HG03196 (cell line): ENCODE measurements at regions not wholly inside any gene's neighbourhood (a gene's known extent, or its start where the extent isn't known, plus 50 kb on each side); places are given as distances from the start of the nearest gene placed in this dataset.

ENCODE experiments used
- ATAC-seq: cut with Tn5 transposase; IDR thresholded peaks from one replicate; pipeline ENCODE4 v1.9.1; 2021; ENCODE audit not compliant: unreplicated experiment

- ATAC-seq: no peak
These were observed 196.9 kb upstream of the LRFN5 start for GRCh38 chr14:41409806-41410205.

- no peak for ATAC-seq
These were observed 202.6 kb upstream of the LRFN5 start for GRCh38 chr14:41404126-41404525.

- no peak for ATAC-seq
These were observed 203.3 kb upstream of the LRFN5 start for GRCh38 chr14:41403360-41403759.

DNA sequence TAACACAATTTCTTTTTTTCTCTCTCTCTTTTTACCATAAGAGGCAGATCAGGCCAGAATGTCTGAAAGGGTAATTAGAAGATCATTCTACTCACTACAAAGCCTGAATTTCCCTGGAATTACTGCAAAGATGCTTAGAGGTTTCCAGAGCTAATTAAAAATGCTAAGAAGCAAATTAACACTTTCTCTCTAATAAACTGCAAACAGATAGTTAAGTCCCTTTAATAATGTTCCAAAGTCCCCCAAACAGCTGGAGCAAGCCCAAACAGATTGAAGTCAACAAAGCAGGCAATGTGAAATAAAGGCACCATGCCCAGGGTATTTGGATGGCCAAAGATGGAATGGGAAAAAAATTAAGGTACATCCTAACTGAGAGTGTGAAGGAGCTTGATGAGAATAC is 208.8 kb upstream of the LRFN5 start:
- no peak for ATAC-seq

DNA sequence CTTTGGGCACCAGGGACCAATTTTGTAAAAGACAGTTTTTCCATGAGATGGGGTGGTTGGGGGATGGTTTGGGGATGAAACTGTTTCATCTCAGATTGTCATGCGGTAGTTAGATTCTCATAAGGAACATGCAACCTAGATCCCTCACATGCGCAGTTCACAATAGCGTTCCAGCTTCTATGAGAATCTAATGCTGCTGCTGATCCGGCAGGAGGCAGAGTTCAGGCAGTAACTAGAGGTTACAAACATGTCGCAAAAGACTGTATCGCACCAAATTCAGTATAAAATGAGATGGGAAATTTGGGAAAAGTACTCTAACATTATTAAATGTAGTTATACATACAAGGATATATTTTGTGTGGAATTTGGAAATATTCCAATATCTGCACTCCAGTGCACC is 213.2 kb upstream of the LRFN5 start:
- no peak for ATAC-seq

DNA sequence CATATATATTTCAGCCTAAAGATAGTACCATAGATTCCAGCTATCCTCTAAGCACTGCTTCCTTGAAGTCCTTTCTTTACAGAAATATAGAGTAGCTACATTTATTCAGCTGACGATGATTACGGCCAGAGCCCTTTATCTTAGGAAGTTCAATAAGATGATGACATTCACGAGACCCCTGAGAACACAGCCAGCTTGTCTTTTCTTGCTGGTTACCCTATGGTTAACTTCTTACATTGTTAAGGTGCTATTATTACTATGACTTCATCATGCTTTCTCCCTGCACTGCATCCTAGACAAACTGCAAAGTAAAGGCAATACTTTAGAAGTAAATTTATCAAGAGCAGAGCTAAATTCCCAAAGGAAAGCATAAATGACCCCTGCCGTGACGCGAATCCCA is 214.4 kb upstream of the LRFN5 start:
- ATAC-seq: no peak

DNA sequence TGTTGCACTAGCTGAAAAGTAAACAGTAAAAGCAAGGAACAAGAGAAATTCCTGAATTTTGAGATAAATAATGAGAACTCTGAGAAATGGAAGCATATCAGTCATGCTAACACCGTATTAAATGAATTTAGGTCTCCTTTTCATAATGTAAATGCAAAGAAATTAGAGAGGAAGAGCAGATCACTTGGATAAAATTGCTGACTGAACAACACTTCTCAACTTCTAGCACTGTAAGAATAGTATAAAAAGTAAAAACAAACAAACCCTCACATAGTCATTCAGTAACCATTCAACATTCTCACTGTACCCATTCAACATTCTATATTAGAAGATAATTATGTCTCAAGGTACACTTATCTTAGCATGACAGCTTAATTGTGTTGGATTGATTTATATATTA is 217.3 kb upstream of the LRFN5 start:
- ATAC-seq: no peak

DNA sequence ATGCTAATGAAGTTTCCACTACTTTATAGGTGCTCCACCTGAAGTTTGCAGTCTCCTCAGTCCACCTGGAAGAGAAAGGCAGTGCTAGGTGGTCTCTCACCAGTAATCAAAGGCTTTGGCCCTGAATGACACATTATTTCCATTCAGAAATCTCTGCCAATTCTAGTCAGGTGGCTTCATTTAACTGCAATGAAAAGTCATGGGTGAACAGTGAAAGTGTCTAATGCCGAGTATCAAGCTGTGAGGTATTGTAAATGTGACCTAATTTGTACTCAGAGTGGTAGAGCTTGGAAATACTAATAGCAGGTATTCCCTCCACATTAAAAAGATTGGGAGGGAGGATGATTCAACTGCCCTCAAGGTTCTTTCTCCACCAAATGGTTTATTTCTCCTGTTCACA is 220.9 kb upstream of the LRFN5 start:
- no peak for ATAC-seq

DNA sequence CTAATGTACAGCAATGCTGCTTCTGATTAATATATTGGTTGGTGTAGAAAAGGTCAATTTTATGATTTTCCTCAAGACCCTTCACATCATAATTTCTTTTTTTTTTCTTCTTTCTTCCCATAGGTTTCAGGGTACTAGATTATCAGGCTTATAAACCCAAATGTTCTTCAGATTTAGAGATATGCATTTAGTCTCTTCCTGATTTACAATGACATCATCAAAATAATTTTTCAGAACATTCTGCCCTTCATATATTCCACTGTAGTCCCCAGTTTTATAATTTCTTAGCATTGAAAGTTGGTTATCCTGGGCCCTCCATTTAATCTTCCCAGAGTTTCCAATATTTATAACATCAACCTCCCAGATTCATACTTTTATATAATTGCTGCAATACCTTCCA is 226.7 kb upstream of the LRFN5 start:
- ATAC-seq: no peak

GRCh38 chr14:41378526-41378925 is 228.2 kb upstream of the LRFN5 start:
- ATAC-seq: no peak

- no peak for ATAC-seq
These were observed 228.7 kb upstream of the LRFN5 start for GRCh38 chr14:41377932-41378331.

DNA sequence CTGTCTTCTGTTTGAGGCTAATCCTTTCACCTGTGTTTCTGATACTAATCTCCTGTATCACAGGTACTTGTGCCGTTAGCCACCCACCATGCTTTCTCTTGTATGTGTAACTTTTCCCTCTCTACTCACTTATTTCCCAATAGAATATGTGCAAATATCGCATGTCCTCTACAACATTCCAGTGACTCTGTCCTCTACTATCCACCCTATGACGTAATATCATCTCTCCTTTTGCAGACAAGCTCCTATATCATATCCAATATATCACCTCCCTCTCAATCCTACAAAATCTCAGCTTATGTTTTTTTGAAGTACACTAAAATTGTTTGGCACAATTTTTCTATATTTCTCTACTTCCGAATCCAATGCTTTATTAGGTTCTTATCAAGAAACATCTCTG is 232.6 kb upstream of the LRFN5 start:
- ATAC-seq: no peak

DNA sequence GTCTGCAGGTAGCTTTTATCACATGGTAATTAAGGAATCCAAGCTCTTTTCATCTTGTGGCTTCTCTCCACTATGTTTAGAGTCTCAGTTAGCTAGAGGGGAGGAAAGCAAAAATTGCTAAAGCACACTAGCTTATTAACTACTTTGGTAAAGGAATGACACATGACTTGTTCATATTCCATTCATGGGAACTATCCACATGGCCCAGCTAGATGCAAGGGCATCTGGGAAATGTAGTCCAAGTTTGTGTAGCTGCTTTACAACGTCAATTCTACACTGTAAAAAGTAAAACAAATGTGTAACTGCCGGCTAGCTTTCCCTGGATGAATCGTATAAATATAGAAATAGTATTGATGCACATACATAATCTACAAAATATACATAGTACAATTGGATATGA is 244.5 kb upstream of the LRFN5 start:
- no peak for ATAC-seq

- ATAC-seq: no peak
These were observed 246.6 kb upstream of the LRFN5 start for GRCh38 chr14:41360126-41360525.

DNA sequence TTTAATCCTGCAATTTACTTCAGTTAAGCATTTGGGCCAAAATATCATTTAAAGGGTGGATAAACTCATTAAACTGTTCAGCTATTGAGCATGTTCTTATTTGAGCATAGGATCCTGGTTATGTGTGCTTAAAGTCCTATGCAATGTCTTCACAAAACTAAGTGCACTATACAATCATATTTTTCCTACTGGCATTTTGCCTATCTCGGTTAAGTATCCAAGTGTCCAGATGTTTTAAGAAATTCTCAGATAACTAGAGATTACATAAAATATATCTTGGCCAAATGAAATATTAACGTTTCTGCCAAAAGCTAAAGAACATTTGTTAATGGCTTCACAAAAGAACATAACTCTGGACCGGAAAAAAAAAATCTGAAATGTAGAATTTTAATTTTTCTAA is 250.8 kb upstream of the LRFN5 start:
- no peak for ATAC-seq

DNA sequence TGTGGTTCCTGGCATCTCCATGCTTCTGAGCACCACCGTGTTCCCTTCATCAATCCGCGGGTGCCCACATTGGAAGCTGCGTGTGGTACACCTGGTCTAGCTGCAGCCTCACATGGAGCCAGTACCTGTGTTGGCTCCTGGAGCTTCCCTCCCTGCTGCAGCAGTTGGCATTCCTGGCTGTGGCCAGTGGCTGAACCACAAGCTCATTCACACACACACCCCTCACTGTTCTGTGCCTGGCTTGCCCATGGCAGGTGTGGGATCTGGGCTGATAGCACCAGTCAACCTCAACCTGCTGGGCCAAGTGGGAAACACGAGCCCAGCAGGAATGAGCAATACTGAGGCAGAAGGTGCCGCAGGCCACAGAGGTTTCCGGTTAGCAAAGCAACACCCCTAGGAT is 256.2 kb upstream of the LRFN5 start:
- ATAC-seq: no peak

DNA sequence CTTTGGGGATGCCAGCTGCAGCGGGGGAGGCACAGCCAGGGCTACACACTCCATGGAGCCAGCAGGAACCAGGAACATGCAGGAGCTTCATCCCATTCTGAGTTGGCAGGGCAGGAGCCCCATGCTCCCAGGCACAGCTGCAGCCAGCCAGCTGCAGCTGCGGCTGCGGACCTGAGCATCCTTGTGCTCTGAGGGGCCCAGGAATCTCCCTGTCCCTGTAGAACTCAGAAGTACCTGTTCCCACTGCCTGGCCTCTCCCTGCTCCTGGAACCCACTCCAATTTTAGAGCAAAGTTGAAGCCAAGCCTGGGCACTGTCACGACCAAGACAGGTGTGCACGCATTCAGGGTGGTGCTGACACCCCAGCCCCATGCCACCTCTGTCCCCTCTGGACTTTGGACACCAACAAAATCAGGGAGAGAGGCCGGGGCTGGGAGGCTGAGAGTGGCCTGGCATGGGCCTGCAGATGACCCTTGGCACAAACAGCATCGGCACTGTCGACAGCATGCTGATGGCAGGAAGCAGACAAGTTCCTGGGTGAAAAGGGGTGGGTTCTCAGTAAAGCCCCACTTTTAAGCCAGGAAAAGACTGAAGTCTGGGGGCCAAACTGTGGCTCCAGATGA is 257.3 kb upstream of the LRFN5 start:
- no peak for ATAC-seq

DNA sequence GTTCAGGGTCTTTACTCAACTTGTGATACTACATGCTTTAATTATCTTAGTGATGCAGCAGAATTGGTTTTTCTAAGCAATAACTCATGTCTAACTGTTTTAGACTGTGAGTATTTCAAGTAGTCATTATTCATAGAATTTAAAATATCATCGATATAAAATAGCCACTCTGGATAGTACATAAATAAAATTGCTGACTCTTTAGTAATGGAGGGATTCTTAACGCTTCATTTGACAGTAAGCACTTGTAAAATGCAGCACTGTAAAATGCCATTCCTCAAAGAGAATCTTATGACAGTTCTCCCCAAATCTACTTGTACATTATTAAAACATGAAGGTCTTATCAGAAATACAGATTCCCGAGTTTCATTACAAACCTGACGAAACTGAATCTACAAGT is 262.8 kb upstream of the LRFN5 start:
- ATAC-seq: no peak

GRCh38 chr14:41313196-41313595 is 293.5 kb upstream of the LRFN5 start:
- ATAC-seq: no peak

- ATAC-seq: no peak
These were observed 303.2 kb upstream of the LRFN5 start for GRCh38 chr14:41303506-41303905.

GRCh38 chr14:41302776-41303175 is 303.9 kb upstream of the LRFN5 start:
- no peak for ATAC-seq

DNA sequence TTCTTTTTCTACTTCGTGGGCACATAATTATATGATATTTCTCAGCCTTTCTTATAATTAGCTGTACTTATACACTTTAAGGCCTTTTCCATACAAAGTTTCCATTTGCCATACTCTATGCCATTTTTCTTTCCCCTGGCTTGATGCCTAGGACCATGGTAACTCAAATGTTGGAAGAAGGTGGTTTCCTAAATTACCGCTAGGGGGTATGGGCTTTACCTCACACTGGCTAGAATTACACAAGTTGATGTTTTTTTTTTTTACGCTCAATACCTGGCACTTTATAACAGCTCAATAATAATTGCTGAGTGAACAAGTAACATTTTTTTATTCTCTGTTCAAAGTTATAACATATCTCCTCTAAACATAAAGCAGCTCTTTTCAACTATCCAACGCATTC is 306.8 kb upstream of the LRFN5 start:
- ATAC-seq: no peak

- no peak for ATAC-seq
These were observed 308.4 kb upstream of the LRFN5 start for GRCh38 chr14:41298328-41298690.
